ENCODE measurements at regions not wholly inside any gene's neighbourhood (a gene's known extent, or its start where the extent isn't known, plus 50 kb on each side); places are given as distances from the start of the nearest gene placed in this dataset.

DNA sequence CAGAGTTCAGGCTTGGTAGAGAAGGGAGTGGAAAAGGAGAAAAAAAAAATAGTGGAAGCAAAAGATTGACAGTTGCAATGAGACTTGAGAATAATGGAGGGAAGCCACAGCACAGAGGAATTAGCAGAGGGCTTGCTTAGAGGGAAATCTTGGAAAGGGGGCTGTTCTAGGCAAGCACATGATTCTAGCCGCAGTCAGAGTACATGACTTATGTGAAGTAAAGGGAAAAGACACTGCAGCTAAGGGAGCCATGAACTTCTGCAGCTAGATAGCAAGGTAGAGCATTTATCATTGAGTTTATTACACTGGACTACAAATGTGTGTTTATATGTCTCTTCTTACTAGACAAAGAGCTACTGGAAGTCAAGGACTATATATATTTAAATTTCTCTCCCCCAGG is 144.0 kb upstream of the OPCML start:
- no peaks in the 10 kb centered on the region for H3F3A ChIP-seq (ENCODE audit: insufficient read depth, low read length)
- no peaks in the 10 kb centered on the region for H3K9me3 ChIP-seq (ENCODE audit: low read length)
- H3K9ac ChIP-seq (ENCODE audit: low read length): no peak overlapping the region
- no peaks in the 10 kb centered on the region for H3K27me3 ChIP-seq (ENCODE audit: insufficient read depth, low read length)
- H3K4me1 ChIP-seq (ENCODE audit: insufficient read depth, low read length, severe bottlenecking): no peaks in the 10 kb centered on the region
- H3K36me3 ChIP-seq (ENCODE audit: insufficient read depth, low read length): no peaks in the 10 kb centered on the region
- H3K79me2 ChIP-seq (ENCODE audit: insufficient read depth, low read length): no peaks in the 10 kb centered on the region
- H3K4me2 ChIP-seq (ENCODE audit: low read length): no peak overlapping the region
- H3K4me3 ChIP-seq (ENCODE audit: low read depth, low read length, poor library complexity, severe bottlenecking): no peak overlapping the region
- H2AFZ ChIP-seq (ENCODE audit: low read length): no peak overlapping the region
- H4K20me1 ChIP-seq (ENCODE audit: insufficient read depth, low read length): no peaks in the 10 kb centered on the region
- no peak overlapping the region for H3K27ac ChIP-seq (ENCODE audit: low read depth, low read length, poor library complexity, severe bottlenecking)
- H3K9me2 ChIP-seq (ENCODE audit: low read depth, low read length): no peaks in the 10 kb centered on the region
- TF ChIP-seq, protein P1, sequence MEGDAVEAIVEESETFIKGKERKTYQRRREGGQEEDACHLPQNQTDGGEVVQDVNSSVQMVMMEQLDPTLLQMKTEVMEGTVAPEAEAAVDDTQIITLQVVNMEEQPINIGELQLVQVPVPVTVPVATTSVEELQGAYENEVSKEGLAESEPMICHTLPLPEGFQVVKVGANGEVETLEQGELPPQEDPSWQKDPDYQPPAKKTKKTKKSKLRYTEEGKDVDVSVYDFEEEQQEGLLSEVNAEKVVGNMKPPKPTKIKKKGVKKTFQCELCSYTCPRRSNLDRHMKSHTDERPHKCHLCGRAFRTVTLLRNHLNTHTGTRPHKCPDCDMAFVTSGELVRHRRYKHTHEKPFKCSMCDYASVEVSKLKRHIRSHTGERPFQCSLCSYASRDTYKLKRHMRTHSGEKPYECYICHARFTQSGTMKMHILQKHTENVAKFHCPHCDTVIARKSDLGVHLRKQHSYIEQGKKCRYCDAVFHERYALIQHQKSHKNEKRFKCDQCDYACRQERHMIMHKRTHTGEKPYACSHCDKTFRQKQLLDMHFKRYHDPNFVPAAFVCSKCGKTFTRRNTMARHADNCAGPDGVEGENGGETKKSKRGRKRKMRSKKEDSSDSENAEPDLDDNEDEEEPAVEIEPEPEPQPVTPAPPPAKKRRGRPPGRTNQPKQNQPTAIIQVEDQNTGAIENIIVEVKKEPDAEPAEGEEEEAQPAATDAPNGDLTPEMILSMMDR (IDR thresholded peaks at IDR 0.05; ENCODE audit: low read length): no peak
- no peak for TF ChIP-seq EZH2 (IDR thresholded peaks at IDR 0.05; ENCODE audit: borderline replicate concordance, low read length)

DNA sequence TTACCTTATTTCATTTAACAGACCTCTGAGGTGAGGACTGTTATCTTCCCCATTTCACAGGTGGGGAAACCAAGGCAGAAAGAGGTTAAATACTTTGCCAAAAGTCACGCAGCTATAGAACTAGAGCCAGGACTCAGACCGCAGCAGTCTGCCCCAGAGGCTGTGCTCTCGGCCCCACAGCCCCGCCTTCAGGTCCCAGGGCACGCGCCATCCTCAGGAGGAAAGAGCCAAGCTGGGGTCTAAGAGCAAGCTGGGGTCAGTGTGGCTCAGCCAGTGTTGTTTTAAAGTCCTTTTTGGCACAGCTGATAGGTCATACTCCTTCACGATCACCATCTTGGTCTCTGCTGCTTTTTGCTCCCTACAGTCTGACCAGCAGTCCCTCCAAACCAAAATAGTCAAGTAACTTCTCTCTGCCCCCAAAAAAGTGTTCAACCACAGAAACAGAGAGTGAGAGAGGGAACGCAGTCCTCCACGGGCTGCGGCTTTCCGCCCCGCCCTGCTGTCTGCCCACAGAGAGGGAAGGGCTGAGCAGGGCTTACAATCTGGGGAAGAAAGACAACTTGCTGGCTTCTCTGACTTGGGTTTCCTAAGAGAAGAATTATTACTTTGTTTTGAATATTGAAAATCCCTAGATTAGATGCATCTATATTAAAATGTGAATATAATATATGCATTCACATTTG is 137.2 kb upstream of the OPCML start:
- Histone ChIP-seq H3K79me2 (ENCODE audit: insufficient read depth, low read length) (no peaks in the 10 kb centered on the region), H2AFZ (ENCODE audit: low read length) (no peak overlapping the region), H3F3A (ENCODE audit: insufficient read depth, low read length) (no peaks in the 10 kb centered on the region), H3K9me2 (ENCODE audit: low read depth, low read length) (no peaks in the 10 kb centered on the region), H3K4me2 (ENCODE audit: low read length) (no peak overlapping the region), H4K20me1 (ENCODE audit: insufficient read depth, low read length) (no peaks in the 10 kb centered on the region), H3K27ac (ENCODE audit: low read depth, low read length, poor library complexity, severe bottlenecking) (no peak overlapping the region), H3K4me1 (ENCODE audit: insufficient read depth, low read length, severe bottlenecking) (no peaks in the 10 kb centered on the region), H3K27me3 (ENCODE audit: insufficient read depth, low read length) (no peaks in the 10 kb centered on the region), H3K4me3 (ENCODE audit: low read depth, low read length, poor library complexity, severe bottlenecking) (no peak overlapping the region), H3K9me3 (ENCODE audit: low read length) (no peaks in the 10 kb centered on the region), H3K36me3 (ENCODE audit: insufficient read depth, low read length) (no peaks in the 10 kb centered on the region), H3K9ac (ENCODE audit: low read length) (no peak overlapping the region)
- TF ChIP-seq, protein P1 (IDR thresholded peaks at IDR 0.05; ENCODE audit: low read length): no peak
- TF ChIP-seq EZH2 (IDR thresholded peaks at IDR 0.05; ENCODE audit: borderline replicate concordance, low read length): no peak

- TF ChIP-seq EZH2 (IDR thresholded peaks at IDR 0.05; ENCODE audit: borderline replicate concordance, low read length): no peak
- TF ChIP-seq, protein P1 (IDR thresholded peaks at IDR 0.05; ENCODE audit: low read length): no peak
- H3K9me3 ChIP-seq (ENCODE audit: low read length): no peaks in the 10 kb centered on the region
- H3K9ac ChIP-seq (ENCODE audit: low read length): no peak overlapping the region
- H3K4me1 ChIP-seq (ENCODE audit: insufficient read depth, low read length, severe bottlenecking): no peaks in the 10 kb centered on the region
- H3F3A ChIP-seq (ENCODE audit: insufficient read depth, low read length): no peaks in the 10 kb centered on the region
- no peak overlapping the region for H3K27ac ChIP-seq (ENCODE audit: low read depth, low read length, poor library complexity, severe bottlenecking)
- H3K4me2 ChIP-seq (ENCODE audit: low read length): no peak overlapping the region
- H3K79me2 ChIP-seq (ENCODE audit: insufficient read depth, low read length): no peaks in the 10 kb centered on the region
- H3K9me2 ChIP-seq (ENCODE audit: low read depth, low read length): no peaks in the 10 kb centered on the region
- H4K20me1 ChIP-seq (ENCODE audit: insufficient read depth, low read length): no peaks in the 10 kb centered on the region
- H2AFZ ChIP-seq (ENCODE audit: low read length): no peak overlapping the region
- H3K4me3 ChIP-seq (ENCODE audit: low read depth, low read length, poor library complexity, severe bottlenecking): no peak overlapping the region
- no peaks in the 10 kb centered on the region for H3K36me3 ChIP-seq (ENCODE audit: insufficient read depth, low read length)
- no peaks in the 10 kb centered on the region for H3K27me3 ChIP-seq (ENCODE audit: insufficient read depth, low read length)
These were observed 131.1 kb upstream of the OPCML start for GRCh38 chr11:133663135-133663985.
